ENCODE measurements at regions not wholly inside any gene's neighbourhood (a gene's known extent, or its start where the extent isn't known, plus 50 kb on each side); places are given as distances from the start of the nearest gene placed in this dataset.

- DNase-seq (ENCODE audit: low read depth in 3 of 3): no peak
Measured at GRCh38 chr12:65517656-65518210, 239.2 kb downstream of the MSRB3 start.

GRCh38 chr12:65518771-65519170 lies 240.3 kb downstream of the MSRB3 start:
- DNase-seq (ENCODE audit: low read depth in 3 of 3): no peak

GRCh38 chr12:65520658-65521057 lies 242.2 kb downstream of the MSRB3 start:
- DNase-seq (ENCODE audit: low read depth in 3 of 3): no peak

- no peak for DNase-seq (ENCODE audit: low read depth in 3 of 3)
Measured at GRCh38 chr12:65522956-65523860, 244.7 kb downstream of the MSRB3 start.

GRCh38 chr12:65524666-65525065 lies 246.2 kb downstream of the MSRB3 start:
- DNase-seq (ENCODE audit: low read depth in 3 of 3): no peak

- DNase-seq (ENCODE audit: low read depth in 3 of 3): no peak
Measured at GRCh38 chr12:65525491-65526141, 247.1 kb downstream of the MSRB3 start.

GRCh38 chr12:65526311-65526710 lies 247.8 kb downstream of the MSRB3 start:
- DNase-seq (ENCODE audit: low read depth in 3 of 3): no peak

- DNase-seq (ENCODE audit: low read depth in 3 of 3): no peak
Measured at GRCh38 chr12:65528127-65528526, 249.6 kb downstream of the MSRB3 start.

- DNase-seq (ENCODE audit: low read depth in 3 of 3): no peak
Measured at GRCh38 chr12:65529106-65529505, 250.6 kb downstream of the MSRB3 start.

- no peak for DNase-seq (ENCODE audit: low read depth in 3 of 3)
Measured at GRCh38 chr12:65529771-65530435, 251.4 kb downstream of the MSRB3 start.

GRCh38 chr12:65532162-65532561 lies 253.7 kb downstream of the MSRB3 start:
- DNase-seq (ENCODE audit: low read depth in 3 of 3): no peak

GRCh38 chr12:65532764-65533163 lies 254.3 kb downstream of the MSRB3 start:
- DNase-seq (ENCODE audit: low read depth in 3 of 3): no peak

GRCh38 chr12:65533177-65533883 lies 254.8 kb downstream of the MSRB3 start:
- no peak for DNase-seq (ENCODE audit: low read depth in 3 of 3)

GRCh38 chr12:65534238-65534841 lies 255.9 kb downstream of the MSRB3 start:
- no peak for DNase-seq (ENCODE audit: low read depth in 3 of 3)

GRCh38 chr12:65535946-65536345 lies 257.5 kb downstream of the MSRB3 start:
- no peak for DNase-seq (ENCODE audit: low read depth in 3 of 3)

- DNase-seq (ENCODE audit: low read depth in 3 of 3): no peak
Measured at GRCh38 chr12:65536351-65536750, 257.9 kb downstream of the MSRB3 start.

- DNase-seq (ENCODE audit: low read depth in 3 of 3): no peak
Measured at GRCh38 chr12:65536876-65537681, 258.6 kb downstream of the MSRB3 start.

GRCh38 chr12:65537978-65538377 lies 259.5 kb downstream of the MSRB3 start:
- DNase-seq (ENCODE audit: low read depth in 3 of 3): no peak

- DNase-seq (ENCODE audit: low read depth in 3 of 3): no peak
Measured at GRCh38 chr12:65539023-65539422, 260.5 kb downstream of the MSRB3 start.

- DNase-seq (ENCODE audit: low read depth in 3 of 3): no peak
Measured at GRCh38 chr12:65540140-65540539, 261.7 kb downstream of the MSRB3 start.
